Hematopoietic multipotent progenitor cell treated with erythropoietin and hydrocortisone succinate and interleukin-3 and kit ligand, for 8 days (in vitro differentiated cells): ENCODE measurements at regions not wholly inside any gene's neighbourhood (a gene's known extent, or its start where the extent isn't known, plus 50 kb on each side); places are given as distances from the start of the nearest gene placed in this dataset.
A peak's percentile ranks its signal among the peaks of the same experiment; 100 is the strongest.

Experiments
- DNase-seq: peaks from one replicate; pipeline ENCODE4 v3.0.0-alpha.2; 2015

GRCh38 chr11:116527180-116527991 is 245.4 kb downstream of the BUD13 start:
- DNase-seq, result no peak

GRCh38 chr11:116525961-116526495 is 246.8 kb downstream of the BUD13 start:
- no peak for DNase-seq

- no peak for DNase-seq
Observed at GRCh38 chr11:116519499-116519898, 253.3 kb downstream of the BUD13 start.

GRCh38 chr11:116518141-116518540 is 254.6 kb downstream of the BUD13 start:
- no peak for DNase-seq

- DNase-seq, result no peak
Observed at GRCh38 chr11:116517584-116517983, 255.2 kb downstream of the BUD13 start.

GRCh38 chr11:116517077-116517476 is 255.7 kb downstream of the BUD13 start:
- no peak for DNase-seq

GRCh38 chr11:116515664-116516184 is 257.1 kb downstream of the BUD13 start:
- no peak for DNase-seq

- DNase-seq, result peak; percentile 36
Observed at GRCh38 chr11:116513894-116514293, 258.9 kb downstream of the BUD13 start.

- DNase-seq, result no peak
Observed at GRCh38 chr11:116513278-116513823, 259.4 kb downstream of the BUD13 start.

GRCh38 chr11:116512841-116513240 is 259.9 kb downstream of the BUD13 start:
- DNase-seq, result no peak

- no peak for DNase-seq
Observed at GRCh38 chr11:116511684-116512083, 261.1 kb downstream of the BUD13 start.

- DNase-seq, result no peak
Observed at GRCh38 chr11:116510886-116511650, 261.7 kb downstream of the BUD13 start.

- no peak for DNase-seq
Observed at GRCh38 chr11:116510166-116510565, 262.6 kb downstream of the BUD13 start.

GRCh38 chr11:116509551-116509950 is 263.2 kb downstream of the BUD13 start:
- DNase-seq, result no peak

- DNase-seq, result no peak
Observed at GRCh38 chr11:116507849-116508695, 264.7 kb downstream of the BUD13 start.

GRCh38 chr11:116507016-116507415 is 265.8 kb downstream of the BUD13 start:
- no peak for DNase-seq

GRCh38 chr11:116506263-116506825 is 266.4 kb downstream of the BUD13 start:
- DNase-seq, result no peak

- DNase-seq, result no peak
Observed at GRCh38 chr11:116505298-116506262, 267.2 kb downstream of the BUD13 start.

- DNase-seq, result no peak
Observed at GRCh38 chr11:116504541-116505297, 268.1 kb downstream of the BUD13 start.
